MM.1S (cell line): ENCODE measurements at regions not wholly inside any gene's neighbourhood (a gene's known extent, or its start where the extent isn't known, plus 50 kb on each side); places are given as distances from the start of the nearest gene placed in this dataset.

Experiments used
- DNase-seq: peaks from one replicate; pipeline ENCODE4 v3.0.0-alpha.2; 2015
- H2AFZ ChIP-seq: fragments of 300-600 bp; sonication (generic); 2 replicates; pipeline ENCODE4 v1.6.0; 2016; ENCODE audit warnings: antibody characterized with exemption, low read length
- H3F3A ChIP-seq: fragments of 300-600 bp; sonication (generic); 2 replicates; pipeline ENCODE4 v1.6.1; 2016; ENCODE audit warnings: mild to moderate bottlenecking, antibody characterized with exemption, low read length, moderate library complexity, mixed read lengths; ENCODE audit not compliant: insufficient read depth
- H3K27ac ChIP-seq: fragments of 300-600 bp; sonication (generic); 2 replicates; pipeline ENCODE4 v1.5.1; 2016; ENCODE audit warnings: mild to moderate bottlenecking, low read length
- H3K27me3 ChIP-seq: fragments of 300-600 bp; sonication (generic); replicated peaks from 2 replicates; pipeline ENCODE4 v1.6.0; 2016; ENCODE audit warnings: low read length; ENCODE audit not compliant: insufficient read depth
- H3K36me3 ChIP-seq: fragments of 300-600 bp; sonication (generic); replicated peaks from 2 replicates; pipeline ENCODE4 v1.6.1; 2016; ENCODE audit warnings: mild to moderate bottlenecking, low read length, mixed read lengths; ENCODE audit not compliant: insufficient read depth
- H3K4me1 ChIP-seq: fragments of 300-600 bp; sonication (generic); 2 replicates; pipeline ENCODE4 v1.6.1; 2016; ENCODE audit warnings: low read length, mixed read lengths
- H3K4me2 ChIP-seq: fragments of 300-600 bp; sonication (generic); 2 replicates; pipeline ENCODE4 v1.6.0; 2016; ENCODE audit warnings: low read depth, low read length
- H3K4me3 ChIP-seq: fragments of 300-600 bp; sonication (generic); 2 replicates; pipeline ENCODE4 v1.5.1; 2016; ENCODE audit warnings: low read length, mixed read lengths
- H3K79me2 ChIP-seq: fragments of 300-600 bp; sonication (generic); 2 replicates; pipeline ENCODE4 v1.6.1; 2016; ENCODE audit warnings: mixed run types, low read length, mixed read lengths
- H3K9ac ChIP-seq: fragments of 300-600 bp; sonication (generic); 2 replicates; pipeline ENCODE4 v1.6.1; 2016; ENCODE audit warnings: low read length, mixed read lengths
- H3K9me2 ChIP-seq: fragments of 300-600 bp; sonication (generic); replicated peaks from 2 replicates; pipeline ENCODE4 v1.6.1; 2016; ENCODE audit warnings: mild to moderate bottlenecking, low read length, mixed read lengths; ENCODE audit not compliant: insufficient read depth
- H3K9me3 ChIP-seq: fragments of 300-600 bp; sonication (generic); replicated peaks from 2 replicates; pipeline ENCODE4 v1.6.1; 2016; ENCODE audit warnings: mild to moderate bottlenecking, low read length, mixed read lengths; ENCODE audit not compliant: insufficient read depth
- H4K20me1 ChIP-seq: fragments of 300-600 bp; sonication (generic); 2 replicates; pipeline ENCODE4 v1.6.1; 2016; ENCODE audit warnings: mild to moderate bottlenecking, low read length, moderate library complexity, mixed read lengths; ENCODE audit not compliant: insufficient read depth
- CTCF ChIP-seq: fragments of 300-600 bp; sonication (generic); IDR thresholded peaks from 2 replicates; pipeline ENCODE4 v1.5.1; 2016; ENCODE audit warnings: antibody characterized with exemption, low read length, mixed read lengths
- EZH2 ChIP-seq: fragments of 300-600 bp; sonication (generic); optimal IDR thresholded peaks from 2 replicates; pipeline ENCODE3; 2017; ENCODE audit warnings: low read depth, mild to moderate bottlenecking, antibody characterized with exemption, low read length, mixed read lengths
- EZH2phosphoT487 ChIP-seq: fragments of 300-600 bp; sonication (generic); IDR thresholded peaks from 2 replicates; pipeline ENCODE4 v1.6.1; 2018; ENCODE audit warnings: antibody characterized with exemption, low read length

- Histone ChIP-seq H3K4me2 (no peak overlapping the region), H3K9ac (no peak overlapping the region), H2AFZ (no peak overlapping the region), H4K20me1 (no peaks in the 10 kb centered on the region), H3K79me2 (no peaks in the 10 kb centered on the region), H3K36me3 (no peaks in the 10 kb centered on the region), H3K9me2 (no peaks in the 10 kb centered on the region), H3K4me1 (no peaks in the 10 kb centered on the region), H3K4me3 (no peak overlapping the region), H3K27me3 (no peaks in the 10 kb centered on the region), H3F3A (no peaks in the 10 kb centered on the region), H3K9me3 (no peaks in the 10 kb centered on the region), H3K27ac (no peak overlapping the region)
- TF ChIP-seq EZH2phosphoT487 (no peak), EZH2 (no peak), CTCF (no peak)
- no peak for DNase-seq
These were observed 187.2 kb downstream of the KCNA5 start for GRCh38 chr12:5230861-5231260.

GRCh38 chr12:5232291-5232690 lies 188.6 kb downstream of the KCNA5 start:
- Histone ChIP-seq H2AFZ (no peak overlapping the region), H3F3A (no peaks in the 10 kb centered on the region), H4K20me1 (no peaks in the 10 kb centered on the region), H3K4me3 (no peak overlapping the region), H3K9me2 (no peaks in the 10 kb centered on the region), H3K4me1 (no peaks in the 10 kb centered on the region), H3K4me2 (no peak overlapping the region), H3K27me3 (no peaks in the 10 kb centered on the region), H3K27ac (no peak overlapping the region), H3K36me3 (no peaks in the 10 kb centered on the region), H3K9ac (no peak overlapping the region), H3K9me3 (no peaks in the 10 kb centered on the region), H3K79me2 (no peaks in the 10 kb centered on the region)
- no peak for DNase-seq
- TF ChIP-seq CTCF (no peak), EZH2phosphoT487 (no peak), EZH2 (no peak)

GRCh38 chr12:5232826-5233500 lies 189.3 kb downstream of the KCNA5 start:
- H3F3A ChIP-seq = no peaks in the 10 kb centered on the region
- H3K4me1 ChIP-seq = no peaks in the 10 kb centered on the region
- no peak overlapping the region for H3K4me2 ChIP-seq
- no peak overlapping the region for H3K9ac ChIP-seq
- no peak overlapping the region for H2AFZ ChIP-seq
- DNase-seq = no peak
- H3K9me3 ChIP-seq = no peaks in the 10 kb centered on the region
- H3K79me2 ChIP-seq = no peaks in the 10 kb centered on the region
- no peaks in the 10 kb centered on the region for H3K36me3 ChIP-seq
- TF ChIP-seq EZH2phosphoT487 = no peak
- TF ChIP-seq EZH2 = no peak
- no peaks in the 10 kb centered on the region for H3K9me2 ChIP-seq
- no peak overlapping the region for H3K4me3 ChIP-seq
- H3K27me3 ChIP-seq = no peaks in the 10 kb centered on the region
- no peak overlapping the region for H3K27ac ChIP-seq
- no peaks in the 10 kb centered on the region for H4K20me1 ChIP-seq

- no peaks in the 10 kb centered on the region for H3F3A ChIP-seq
- H3K9me3 ChIP-seq = no peaks in the 10 kb centered on the region
- no peaks in the 10 kb centered on the region for H3K79me2 ChIP-seq
- no peak overlapping the region for H3K9ac ChIP-seq
- H3K4me2 ChIP-seq = no peak overlapping the region
- no peak for DNase-seq
- no peak overlapping the region for H3K4me3 ChIP-seq
- H3K4me1 ChIP-seq = no peaks in the 10 kb centered on the region
- H3K27me3 ChIP-seq = no peaks in the 10 kb centered on the region
- no peaks in the 10 kb centered on the region for H4K20me1 ChIP-seq
- TF ChIP-seq EZH2phosphoT487 = no peak
- no peak for TF ChIP-seq CTCF
- no peak for TF ChIP-seq EZH2
- H3K9me2 ChIP-seq = no peaks in the 10 kb centered on the region
- H2AFZ ChIP-seq = no peak overlapping the region
- no peaks in the 10 kb centered on the region for H3K36me3 ChIP-seq
- no peak overlapping the region for H3K27ac ChIP-seq
These were observed 192.5 kb downstream of the KCNA5 start for GRCh38 chr12:5236022-5236640.
